ENCODE measurements at regions not wholly inside any gene's neighbourhood (a gene's known extent, or its start where the extent isn't known, plus 50 kb on each side); places are given as distances from the start of the nearest gene placed in this dataset.

- Histone ChIP-seq H3K27ac (ENCODE audit: low read depth, low read length) (no peak overlapping the region), H3K9ac (ENCODE audit: low read length) (no peak overlapping the region), H3K9me3 (ENCODE audit: insufficient read depth, low read depth, low read length) (peaks cover 8% of the 10 kb centered on the region), H4K20me1 (ENCODE audit: insufficient read depth, low read length) (no peaks in the 10 kb centered on the region), H3K27me3 (ENCODE audit: insufficient read depth, low read length) (no peaks in the 10 kb centered on the region), H3K4me3 (ENCODE audit: insufficient read depth, low read depth, low read length) (no peak overlapping the region), H3K36me3 (ENCODE audit: insufficient read depth, low read length) (no peaks in the 10 kb centered on the region), H3K4me2 (ENCODE audit: low read length) (no peak overlapping the region), H3K79me2 (ENCODE audit: insufficient read depth, low read length) (no peaks in the 10 kb centered on the region), H2AFZ (ENCODE audit: low read depth, low read length) (no peak overlapping the region), H3K4me1 (ENCODE audit: insufficient read depth, low read length) (peaks cover 25% of the 10 kb centered on the region)
- peaks cover 7% of the 10 kb centered on the region for H3K4me1 Mint-ChIP-seq (ENCODE audit: low read depth, unreplicated experiment)
- DNase-seq (ENCODE audit: low read depth) = no peak
- peaks cover 12% of the 10 kb centered on the region for H3K27me3 Mint-ChIP-seq (ENCODE audit: low read depth, unreplicated experiment)
- no peaks in the 10 kb centered on the region for H3K36me3 Mint-ChIP-seq (ENCODE audit: low read depth, unreplicated experiment)
- no peak overlapping the region for H3K4me3 Mint-ChIP-seq (ENCODE audit: unreplicated experiment)
- no peak overlapping the region for H3K27ac Mint-ChIP-seq (ENCODE audit: unreplicated experiment)
- TF ChIP-seq, protein P1, sequence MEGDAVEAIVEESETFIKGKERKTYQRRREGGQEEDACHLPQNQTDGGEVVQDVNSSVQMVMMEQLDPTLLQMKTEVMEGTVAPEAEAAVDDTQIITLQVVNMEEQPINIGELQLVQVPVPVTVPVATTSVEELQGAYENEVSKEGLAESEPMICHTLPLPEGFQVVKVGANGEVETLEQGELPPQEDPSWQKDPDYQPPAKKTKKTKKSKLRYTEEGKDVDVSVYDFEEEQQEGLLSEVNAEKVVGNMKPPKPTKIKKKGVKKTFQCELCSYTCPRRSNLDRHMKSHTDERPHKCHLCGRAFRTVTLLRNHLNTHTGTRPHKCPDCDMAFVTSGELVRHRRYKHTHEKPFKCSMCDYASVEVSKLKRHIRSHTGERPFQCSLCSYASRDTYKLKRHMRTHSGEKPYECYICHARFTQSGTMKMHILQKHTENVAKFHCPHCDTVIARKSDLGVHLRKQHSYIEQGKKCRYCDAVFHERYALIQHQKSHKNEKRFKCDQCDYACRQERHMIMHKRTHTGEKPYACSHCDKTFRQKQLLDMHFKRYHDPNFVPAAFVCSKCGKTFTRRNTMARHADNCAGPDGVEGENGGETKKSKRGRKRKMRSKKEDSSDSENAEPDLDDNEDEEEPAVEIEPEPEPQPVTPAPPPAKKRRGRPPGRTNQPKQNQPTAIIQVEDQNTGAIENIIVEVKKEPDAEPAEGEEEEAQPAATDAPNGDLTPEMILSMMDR (IDR thresholded peaks at IDR 0.05; ENCODE audit: insufficient read depth, low read depth, low read length) = no peak
- peaks cover 18% of the 10 kb centered on the region for H3K9me3 Mint-ChIP-seq (ENCODE audit: unreplicated experiment)
- no peak for FAIRE-seq
These were observed 86.2 kb downstream of the MCFD2 start for GRCh38 chr2:46829231-46829995.

DNA sequence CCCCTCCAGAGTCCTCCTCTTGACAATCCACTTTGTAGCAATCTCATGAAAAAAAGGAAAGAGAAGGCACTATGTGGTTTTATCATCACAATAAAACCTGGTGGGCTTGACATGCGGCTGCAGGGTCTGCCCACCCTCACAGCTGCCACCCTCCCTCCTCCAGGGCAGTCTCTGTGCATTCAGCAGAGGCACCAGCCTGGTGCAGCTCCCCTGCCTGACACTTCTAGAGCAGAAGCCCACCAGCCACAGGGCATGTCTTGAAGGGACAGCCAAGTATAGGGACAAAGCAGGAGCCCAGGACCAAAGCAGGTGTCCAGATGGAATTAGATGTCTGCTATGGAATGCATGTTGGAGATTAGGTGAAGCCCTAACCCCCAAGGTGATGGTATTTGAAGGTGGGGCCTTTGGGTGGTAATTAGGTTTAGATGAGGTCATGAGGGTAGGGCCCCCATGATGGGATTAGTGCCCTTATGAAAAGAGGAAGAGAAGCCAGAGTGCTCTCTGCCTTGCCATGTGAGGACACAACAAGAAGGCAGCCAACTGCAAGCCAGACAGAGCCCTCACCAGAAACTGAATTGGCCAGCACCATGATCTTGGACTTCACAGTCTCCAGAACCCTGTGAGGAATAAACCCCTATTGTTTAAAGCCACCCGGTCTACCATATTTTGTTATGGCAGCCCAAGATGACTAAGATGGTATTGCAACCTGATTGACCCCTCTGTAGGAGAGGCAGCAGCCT is 86.9 kb downstream of the MCFD2 start:
- Histone ChIP-seq H3K9me3 (ENCODE audit: insufficient read depth, low read depth, low read length) (peaks cover 8% of the 10 kb centered on the region), H3K9ac (ENCODE audit: low read length) (no peak overlapping the region), H3K4me1 (ENCODE audit: insufficient read depth, low read length) (peaks cover 25% of the 10 kb centered on the region), H3K4me3 (ENCODE audit: insufficient read depth, low read depth, low read length) (no peak overlapping the region), H3K36me3 (ENCODE audit: insufficient read depth, low read length) (no peaks in the 10 kb centered on the region), H3K4me2 (ENCODE audit: low read length) (no peak overlapping the region), H2AFZ (ENCODE audit: low read depth, low read length) (no peak overlapping the region), H3K27me3 (ENCODE audit: insufficient read depth, low read length) (no peaks in the 10 kb centered on the region), H3K79me2 (ENCODE audit: insufficient read depth, low read length) (no peaks in the 10 kb centered on the region), H3K27ac (ENCODE audit: low read depth, low read length) (no peak overlapping the region), H4K20me1 (ENCODE audit: insufficient read depth, low read length) (no peaks in the 10 kb centered on the region)
- Mint-ChIP-seq H3K9me3 (ENCODE audit: unreplicated experiment) (peaks cover 17% of the 10 kb centered on the region), H3K27ac (ENCODE audit: unreplicated experiment) (peak overlapping the region; percentile 72), H3K4me1 (ENCODE audit: low read depth, unreplicated experiment) (peaks cover 7% of the 10 kb centered on the region), H3K4me3 (ENCODE audit: unreplicated experiment) (no peak overlapping the region), H3K36me3 (ENCODE audit: low read depth, unreplicated experiment) (no peaks in the 10 kb centered on the region), H3K27me3 (ENCODE audit: low read depth, unreplicated experiment) (peaks cover 12% of the 10 kb centered on the region)
- DNase-seq (ENCODE audit: low read depth) = no peak
- no peak for FAIRE-seq
- no peak for TF ChIP-seq EZH2 (IDR thresholded peaks at IDR 0.05; ENCODE audit: insufficient read depth, low read length)
- TF ChIP-seq, protein P1 (IDR thresholded peaks at IDR 0.05; ENCODE audit: insufficient read depth, low read depth, low read length) = no peak

GRCh38 chr2:46828135-46828438 is 87.5 kb downstream of the MCFD2 start:
- peaks cover 12% of the 10 kb centered on the region for H3K27me3 Mint-ChIP-seq (ENCODE audit: low read depth, unreplicated experiment)
- Histone ChIP-seq H3K4me2 (ENCODE audit: low read length) (no peak overlapping the region), H3K9ac (ENCODE audit: low read length) (peak overlapping the region; percentile 2), H3K4me3 (ENCODE audit: insufficient read depth, low read depth, low read length) (no peak overlapping the region), H2AFZ (ENCODE audit: low read depth, low read length) (no peak overlapping the region), H3K4me1 (ENCODE audit: insufficient read depth, low read length) (peaks cover 25% of the 10 kb centered on the region), H3K27ac (ENCODE audit: low read depth, low read length) (no peak overlapping the region), H3K9me3 (ENCODE audit: insufficient read depth, low read depth, low read length) (peaks cover 8% of the 10 kb centered on the region), H4K20me1 (ENCODE audit: insufficient read depth, low read length) (no peaks in the 10 kb centered on the region), H3K36me3 (ENCODE audit: insufficient read depth, low read length) (no peaks in the 10 kb centered on the region), H3K79me2 (ENCODE audit: insufficient read depth, low read length) (no peaks in the 10 kb centered on the region), H3K27me3 (ENCODE audit: insufficient read depth, low read length) (no peaks in the 10 kb centered on the region)
- DNase-seq (ENCODE audit: low read depth) = no peak
- no peak overlapping the region for H3K4me3 Mint-ChIP-seq (ENCODE audit: unreplicated experiment)
- no peaks in the 10 kb centered on the region for H3K36me3 Mint-ChIP-seq (ENCODE audit: low read depth, unreplicated experiment)
- peaks cover 7% of the 10 kb centered on the region for H3K4me1 Mint-ChIP-seq (ENCODE audit: low read depth, unreplicated experiment)
- TF ChIP-seq, protein P1 (IDR thresholded peaks at IDR 0.05; ENCODE audit: insufficient read depth, low read depth, low read length) = no peak
- no peak for TF ChIP-seq EZH2 (IDR thresholded peaks at IDR 0.05; ENCODE audit: insufficient read depth, low read length)
- peaks cover 11% of the 10 kb centered on the region for H3K9me3 Mint-ChIP-seq (ENCODE audit: unreplicated experiment)
- FAIRE-seq = no peak
- H3K27ac Mint-ChIP-seq (ENCODE audit: unreplicated experiment) = peak overlapping the region; percentile 72
